Suprapubic skin (tissue), 4 donors: ENCODE measurements at regions not wholly inside any gene's neighbourhood (a gene's known extent, or its start where the extent isn't known, plus 50 kb on each side); places are given as distances from the start of the nearest gene placed in this dataset.

Source experiments
- DNase-seq, 2 donors: peaks; one replicate each; pipeline ENCODE4 v3.0.0-alpha.2; 2019; ENCODE audit warnings: low spot score in 2 of 2
- H3K27ac ChIP-seq: fragments of 200-600 bp; sonication (generic); one replicate; pipeline ENCODE4 v1.5.1; 2019
- H3K27me3 ChIP-seq: fragments of 200-600 bp; sonication (generic); one replicate; pipeline ENCODE4 v1.5.1; 2019
- H3K36me3 ChIP-seq: fragments of 200-600 bp; sonication (generic); one replicate; pipeline ENCODE4 v1.5.1; 2019
- H3K4me1 ChIP-seq: fragments of 200-600 bp; sonication (generic); one replicate; pipeline ENCODE4 v1.5.1; 2019
- H3K4me3 ChIP-seq: fragments of 200-600 bp; sonication (generic); one replicate; pipeline ENCODE4 v1.5.1; 2019; ENCODE audit warnings: mild to moderate bottlenecking
- H3K9me3 ChIP-seq: fragments of 200-600 bp; sonication (generic); one replicate; pipeline ENCODE4 v1.5.1; 2019
- EP300 ChIP-seq: sonication (generic); formaldehyde crosslinking; IDR thresholded peaks from one replicate; pipeline ENCODE4 v1.6.1; 2017; ENCODE audit warnings: antibody characterized with exemption
- POLR2A ChIP-seq, 2 donors: fragments of 450-650 bp; IDR thresholded peaks; one replicate each; pipeline ENCODE4 v1.6.1; 2017; ENCODE audit warnings: antibody characterized with exemption in 2 of 2, mild to moderate bottlenecking in 2 of 2, moderate library complexity in 2 of 2
- POLR2AphosphoS5 ChIP-seq, 3 donors: sonication (generic); formaldehyde crosslinking; IDR thresholded peaks; one replicate each; pipeline ENCODE4 v1.6.1; 2017; ENCODE audit warnings: antibody characterized with exemption in 3 of 3
- whole genome bisulfite sequencing: methylation state at CpG from one replicate; pipeline ENCODE4 v1.1.5; 2018; 5-methylcytosine and 5-hydroxymethylcytosine counted together
- TF ChIP-seq, protein P1 (sequence below), 2 donors: fragments of 200-600 bp in 1 of 2; fragments of 450-650 bp in 1 of 2; sonication (generic) in 1 of 2; IDR thresholded peaks; one replicate each; pipeline ENCODE4 v1.5.1; 2016 to 2019; ENCODE audit warnings: antibody characterized with exemption in 2 of 2, mild to moderate bottlenecking in 1 of 2, moderate library complexity in 1 of 2

DNA sequence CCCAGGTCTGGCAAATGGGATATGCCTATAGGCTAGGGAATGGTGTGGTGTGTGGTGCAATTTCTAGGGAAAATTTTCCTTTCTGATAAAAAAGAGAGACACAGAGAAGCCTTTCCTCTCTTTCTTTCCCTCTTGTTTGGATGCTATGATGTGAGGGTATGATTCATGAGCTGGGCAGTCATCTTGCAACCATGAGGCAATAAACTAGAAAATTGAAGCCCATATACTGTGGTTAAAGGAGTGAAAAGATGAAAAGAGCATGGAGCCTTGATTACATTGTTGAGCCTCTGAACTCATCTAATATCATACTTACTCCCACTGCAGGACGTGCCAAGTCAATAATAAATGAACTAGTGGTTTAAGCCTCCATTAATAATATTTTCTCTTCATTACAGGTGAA, 215.6 kb downstream of the HAUS1 start:
- WGBS = 79% methylated on average over 1 of the region's 1 CpG
- TF ChIP-seq EP300 (no peak), POLR2AphosphoS5 (IDR thresholded peaks at IDR 0.05) (no peak)
- DNase-seq = no peak
- Histone ChIP-seq H3K27ac (no peak overlapping the region), H3K27me3 (no peaks in the 10 kb centered on the region), H3K4me3 (no peak overlapping the region), H3K36me3 (no peaks in the 10 kb centered on the region), H3K4me1 (no peaks in the 10 kb centered on the region), H3K9me3 (no peaks in the 10 kb centered on the region)

DNA sequence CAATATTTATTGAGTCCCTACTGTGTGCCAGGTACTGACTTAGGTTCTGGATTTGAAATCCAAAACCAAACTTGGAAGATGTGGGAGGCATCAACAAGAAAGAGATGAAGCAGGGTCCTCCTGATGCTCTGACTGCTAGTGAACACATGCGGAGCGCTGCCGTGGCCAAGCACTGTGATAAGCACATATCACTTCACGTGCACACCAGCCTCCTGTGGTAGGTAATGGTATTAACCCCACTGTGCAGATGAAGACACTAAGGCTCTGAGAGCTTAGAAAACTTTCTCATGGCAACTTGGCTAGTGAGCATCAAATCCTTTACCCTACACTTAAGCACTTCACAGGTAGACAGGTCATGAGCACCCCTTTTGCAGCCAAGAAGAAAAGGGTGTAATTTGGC, 216.1 kb downstream of the HAUS1 start:
- H3K27ac ChIP-seq = no peak overlapping the region
- WGBS = 80% methylated on average over 4 of the region's 4 CpGs
- no peak overlapping the region for H3K4me3 ChIP-seq
- no peak for TF ChIP-seq EP300
- no peaks in the 10 kb centered on the region for H3K4me1 ChIP-seq
- no peak for DNase-seq
- H3K36me3 ChIP-seq = no peaks in the 10 kb centered on the region
- H3K27me3 ChIP-seq = no peaks in the 10 kb centered on the region
- H3K9me3 ChIP-seq = no peaks in the 10 kb centered on the region

DNA sequence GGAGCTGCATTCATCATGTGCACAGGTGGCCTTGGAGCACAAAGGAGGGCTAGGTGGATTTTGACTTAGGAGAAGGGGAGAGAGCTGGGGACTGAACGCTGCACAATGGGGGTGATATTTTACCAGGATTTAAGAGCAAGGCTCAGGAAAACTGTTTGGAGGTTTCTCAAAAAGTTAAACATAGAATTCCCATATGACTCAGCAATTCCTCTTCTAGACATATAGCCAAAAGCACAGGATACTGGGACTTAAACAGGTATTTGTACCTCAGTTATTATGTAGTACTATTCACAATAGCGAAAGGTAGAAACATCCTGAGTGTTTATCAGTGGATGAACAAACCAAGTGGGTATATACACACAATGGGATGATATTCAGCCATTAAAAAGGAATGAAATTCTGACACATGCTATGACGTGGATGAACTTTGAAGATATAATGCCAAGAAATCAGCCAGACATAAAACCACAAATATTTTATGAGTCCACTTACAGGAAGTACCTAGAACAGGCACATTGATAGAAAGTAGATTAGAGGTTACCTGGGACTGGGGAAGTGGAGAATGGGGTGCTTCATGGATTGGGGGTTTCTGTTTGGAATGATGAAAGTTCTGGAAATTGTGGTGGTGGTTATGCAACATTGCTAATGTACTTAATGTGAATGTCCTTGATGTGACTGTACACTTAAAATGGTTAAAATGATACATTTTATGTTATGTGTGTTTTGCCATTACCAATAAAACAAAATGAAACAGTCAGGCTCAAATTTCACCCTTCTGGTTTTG, 216.9 kb downstream of the HAUS1 start:
- 75% methylated on average over 3 of the region's 3 CpGs for WGBS

DNA sequence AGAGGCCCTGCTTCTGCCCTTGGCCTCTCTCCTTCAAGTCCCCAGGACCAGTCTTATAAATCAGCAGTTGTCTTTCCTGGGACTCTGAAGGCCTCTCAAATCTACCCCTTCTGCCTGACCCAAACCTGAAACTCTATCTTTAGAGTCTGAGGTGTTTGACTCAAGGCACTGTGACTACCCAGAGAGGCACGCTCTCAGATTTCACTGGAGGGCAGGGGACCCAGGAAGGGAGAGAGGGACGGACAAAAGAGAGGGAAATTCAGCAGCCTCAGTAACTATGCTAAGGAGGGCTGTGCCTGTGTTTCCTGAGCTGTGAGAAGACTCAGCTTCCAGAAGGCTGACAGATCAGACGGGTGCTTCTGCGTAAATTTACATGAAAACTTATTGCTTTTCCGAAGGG, 217.8 kb downstream of the HAUS1 start:
- no peak for DNase-seq
- Histone ChIP-seq H3K4me1 (no peaks in the 10 kb centered on the region), H3K4me3 (no peak overlapping the region), H3K27me3 (no peaks in the 10 kb centered on the region), H3K9me3 (no peaks in the 10 kb centered on the region), H3K27ac (no peak overlapping the region), H3K36me3 (no peaks in the 10 kb centered on the region)
- TF ChIP-seq POLR2AphosphoS5 (IDR thresholded peaks at IDR 0.05) (no peak), POLR2A (IDR thresholded peaks at IDR 0.05) (no peak), EP300 (no peak)
- TF ChIP-seq, protein P1, sequence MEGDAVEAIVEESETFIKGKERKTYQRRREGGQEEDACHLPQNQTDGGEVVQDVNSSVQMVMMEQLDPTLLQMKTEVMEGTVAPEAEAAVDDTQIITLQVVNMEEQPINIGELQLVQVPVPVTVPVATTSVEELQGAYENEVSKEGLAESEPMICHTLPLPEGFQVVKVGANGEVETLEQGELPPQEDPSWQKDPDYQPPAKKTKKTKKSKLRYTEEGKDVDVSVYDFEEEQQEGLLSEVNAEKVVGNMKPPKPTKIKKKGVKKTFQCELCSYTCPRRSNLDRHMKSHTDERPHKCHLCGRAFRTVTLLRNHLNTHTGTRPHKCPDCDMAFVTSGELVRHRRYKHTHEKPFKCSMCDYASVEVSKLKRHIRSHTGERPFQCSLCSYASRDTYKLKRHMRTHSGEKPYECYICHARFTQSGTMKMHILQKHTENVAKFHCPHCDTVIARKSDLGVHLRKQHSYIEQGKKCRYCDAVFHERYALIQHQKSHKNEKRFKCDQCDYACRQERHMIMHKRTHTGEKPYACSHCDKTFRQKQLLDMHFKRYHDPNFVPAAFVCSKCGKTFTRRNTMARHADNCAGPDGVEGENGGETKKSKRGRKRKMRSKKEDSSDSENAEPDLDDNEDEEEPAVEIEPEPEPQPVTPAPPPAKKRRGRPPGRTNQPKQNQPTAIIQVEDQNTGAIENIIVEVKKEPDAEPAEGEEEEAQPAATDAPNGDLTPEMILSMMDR (IDR thresholded peaks at IDR 0.05) = no peak
- WGBS = 63% methylated on average over 5 of the region's 5 CpGs

More for the DNA sequence above, 216.9 kb downstream of the HAUS1 start:
- no peak overlapping the region for H3K4me3 ChIP-seq
- H3K27me3 ChIP-seq = no peaks in the 10 kb centered on the region
- no peak for DNase-seq
- H3K27ac ChIP-seq = no peak overlapping the region
- TF ChIP-seq, protein P1 (IDR thresholded peaks at IDR 0.05) = no peak
- TF ChIP-seq POLR2A (IDR thresholded peaks at IDR 0.05) (no peak), POLR2AphosphoS5 (IDR thresholded peaks at IDR 0.05) (no peak), EP300 (no peak)
- H3K4me1 ChIP-seq = no peaks in the 10 kb centered on the region
- no peaks in the 10 kb centered on the region for H3K36me3 ChIP-seq
- H3K9me3 ChIP-seq = no peaks in the 10 kb centered on the region

DNA sequence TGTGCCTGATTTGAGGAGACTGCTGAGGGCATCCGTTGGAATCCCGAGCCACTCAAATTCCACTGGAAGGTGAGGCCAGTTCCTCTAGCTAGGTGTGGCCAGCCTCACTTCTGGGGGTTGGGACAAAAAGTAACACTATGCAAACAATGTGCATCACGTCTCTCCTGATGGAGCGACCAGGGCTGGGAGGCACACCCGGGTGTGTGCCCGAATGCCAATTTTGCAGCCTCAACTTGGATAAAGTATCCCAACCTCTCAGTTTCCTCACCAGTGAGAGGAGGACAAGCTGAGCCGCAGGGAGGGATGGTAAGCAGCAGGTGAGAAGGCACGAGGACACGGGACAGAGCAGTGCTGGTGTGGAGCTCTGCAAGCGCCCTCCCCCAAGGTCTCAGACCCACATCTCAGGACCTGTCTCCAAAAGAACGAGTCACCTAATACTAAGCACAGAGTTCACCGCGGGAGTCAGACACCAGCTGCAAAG, 218.3 kb downstream of the HAUS1 start:
- H3K27ac ChIP-seq = no peak overlapping the region
- H3K4me3 ChIP-seq = no peak overlapping the region
- DNase-seq = no peak
- 66% methylated on average over 13 of the region's 13 CpGs for WGBS
- no peaks in the 10 kb centered on the region for H3K4me1 ChIP-seq
- TF ChIP-seq, protein P1 (IDR thresholded peaks at IDR 0.05) = no peak
- TF ChIP-seq EP300 (no peak), POLR2A (IDR thresholded peaks at IDR 0.05) (no peak), POLR2AphosphoS5 (IDR thresholded peaks at IDR 0.05) (no peak)
- H3K36me3 ChIP-seq = no peaks in the 10 kb centered on the region
- H3K27me3 ChIP-seq = no peaks in the 10 kb centered on the region
- H3K9me3 ChIP-seq = no peaks in the 10 kb centered on the region

DNA sequence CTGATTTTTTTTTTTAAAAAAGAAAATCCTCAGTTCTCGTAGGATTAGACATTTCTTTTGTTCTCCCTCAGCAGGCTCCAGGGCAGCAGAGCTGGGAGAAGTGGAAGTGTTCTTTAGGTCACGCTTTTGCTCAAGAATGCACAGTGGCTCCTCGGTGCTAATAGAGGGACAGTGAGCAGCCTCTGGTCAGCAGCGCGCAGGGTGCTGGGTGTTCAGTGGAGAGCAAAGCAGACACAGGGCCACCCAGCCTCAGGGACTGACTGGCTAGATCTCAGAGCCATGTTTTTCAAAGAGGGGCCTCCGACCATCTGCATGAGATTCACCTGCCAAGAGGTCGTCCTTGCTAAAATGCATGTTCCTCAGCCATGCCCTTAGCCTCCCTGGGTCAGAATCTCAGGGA, 218.8 kb downstream of the HAUS1 start:
- no peak for TF ChIP-seq POLR2A (IDR thresholded peaks at IDR 0.05)
- TF ChIP-seq POLR2AphosphoS5 (IDR thresholded peaks at IDR 0.05) = no peak
- TF ChIP-seq, protein P1 (IDR thresholded peaks at IDR 0.05) = no peak
- TF ChIP-seq EP300 = no peak
- Histone ChIP-seq H3K36me3 (no peaks in the 10 kb centered on the region), H3K4me1 (no peaks in the 10 kb centered on the region), H3K4me3 (no peak overlapping the region), H3K27me3 (no peaks in the 10 kb centered on the region), H3K27ac (no peak overlapping the region), H3K9me3 (no peaks in the 10 kb centered on the region)
- no peak for DNase-seq
- WGBS = 82% methylated on average over 7 of the region's 7 CpGs
